Osteoblast (primary cell): ENCODE measurements at regions not wholly inside any gene's neighbourhood (a gene's known extent, or its start where the extent isn't known, plus 50 kb on each side); places are given as distances from the start of the nearest gene placed in this dataset.

Source experiments
- DNase-seq: peaks from one replicate; pipeline ENCODE4 v3.0.0; 2011; ENCODE audit warnings: low spot score, mixed read lengths; ENCODE audit not compliant: insufficient read length; ENCODE audit errors: missing footprints
- H2AFZ ChIP-seq: 2 replicates; pipeline ENCODE4 v1.6.0; 2011; ENCODE audit warnings: mild to moderate bottlenecking, low read length
- H3K27ac ChIP-seq: 2 replicates; pipeline ENCODE4 v1.5.1; 2011; ENCODE audit warnings: mild to moderate bottlenecking, low read depth, low read length, moderate library complexity
- H3K27me3 ChIP-seq: 2 replicates; pipeline ENCODE4 v1.6.0; 2012; ENCODE audit warnings: mild to moderate bottlenecking, control low read depth, inconsistent platforms, low read length, moderate library complexity; ENCODE audit not compliant: insufficient read depth
- H3K36me3 ChIP-seq: 2 replicates; pipeline ENCODE4 v1.5.1; 2011; ENCODE audit warnings: mild to moderate bottlenecking, low read length, control low read depth, moderate library complexity; ENCODE audit not compliant: insufficient read depth
- H3K4me1 ChIP-seq: 2 replicates; pipeline ENCODE4 v1.5.1; 2011; ENCODE audit warnings: mild to moderate bottlenecking, low read length, control low read depth, moderate library complexity; ENCODE audit not compliant: insufficient read depth
- H3K4me2 ChIP-seq: 2 replicates; pipeline ENCODE4 v1.6.0; 2011; ENCODE audit warnings: mild to moderate bottlenecking, low read length; ENCODE audit not compliant: insufficient read depth
- H3K4me3 ChIP-seq: fragments of 200-600 bp; sonication (generic); 3 replicates; pipeline ENCODE4 v1.5.1; 2012; ENCODE audit warnings: mild to moderate bottlenecking, low read length, inconsistent platforms; ENCODE audit not compliant: insufficient read depth
- H3K79me2 ChIP-seq: 2 replicates; pipeline ENCODE4 v1.6.0; 2012; ENCODE audit warnings: mild to moderate bottlenecking, low read length, control low read depth, inconsistent platforms; ENCODE audit not compliant: insufficient read depth
- H3K9me3 ChIP-seq: 2 replicates; pipeline ENCODE4 v1.5.1; 2011; ENCODE audit warnings: low read depth, low read length, control low read depth
- H4K20me1 ChIP-seq: 2 replicates; pipeline ENCODE4 v1.6.0; 2012; ENCODE audit warnings: mild to moderate bottlenecking, low read length, control low read depth; ENCODE audit not compliant: insufficient read depth
- TF ChIP-seq, protein P1 (sequence below): IDR thresholded peaks from 2 replicates; pipeline ENCODE4 v1.5.1; 2011; ENCODE audit warnings: mild to moderate bottlenecking, low read depth, low read length, moderate library complexity; ENCODE audit errors: extremely low read depth

DNA sequence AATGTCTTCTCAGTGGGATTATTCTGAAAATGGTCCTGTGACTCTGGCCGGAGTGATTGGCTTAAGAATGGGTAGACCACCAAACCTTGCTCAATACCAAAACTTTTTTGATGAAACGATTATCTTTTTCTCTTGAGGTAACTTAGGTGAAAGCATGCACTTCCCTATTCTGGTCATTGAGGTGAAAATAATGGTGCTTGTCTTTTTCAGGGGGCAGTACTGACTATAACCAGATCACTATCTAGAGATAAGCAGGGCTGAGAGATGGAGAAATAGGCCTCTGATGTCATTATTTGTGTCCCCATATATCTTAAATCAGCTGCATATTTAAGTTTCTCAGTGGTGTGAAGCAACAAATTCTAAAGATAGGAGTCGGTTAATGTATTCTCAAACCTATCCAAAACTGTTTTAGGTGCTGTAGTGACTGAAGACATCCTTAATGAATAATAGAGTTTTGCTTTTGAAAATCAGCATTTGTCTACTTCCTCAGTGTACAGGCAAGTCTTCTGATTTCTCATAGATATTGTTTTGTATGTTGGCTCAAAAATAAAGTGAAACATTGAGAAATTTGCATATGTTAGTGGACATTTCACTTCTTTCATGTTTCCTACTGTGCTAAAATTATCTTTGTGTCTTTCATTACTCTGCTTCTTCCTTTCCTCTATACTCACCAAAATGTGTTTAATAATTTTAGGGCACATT, 735.3 kb upstream of the ADGRL4 start:
- Histone ChIP-seq H3K9me3 (no peaks in the 10 kb centered on the region), H3K4me3 (no peak overlapping the region), H3K4me1 (no peaks in the 10 kb centered on the region), H2AFZ (no peak overlapping the region), H3K79me2 (no peaks in the 10 kb centered on the region), H3K36me3 (no peaks in the 10 kb centered on the region), H3K4me2 (no peak overlapping the region), H3K27ac (no peak overlapping the region), H3K27me3 (no peaks in the 10 kb centered on the region), H4K20me1 (no peaks in the 10 kb centered on the region)
- TF ChIP-seq, protein P1, sequence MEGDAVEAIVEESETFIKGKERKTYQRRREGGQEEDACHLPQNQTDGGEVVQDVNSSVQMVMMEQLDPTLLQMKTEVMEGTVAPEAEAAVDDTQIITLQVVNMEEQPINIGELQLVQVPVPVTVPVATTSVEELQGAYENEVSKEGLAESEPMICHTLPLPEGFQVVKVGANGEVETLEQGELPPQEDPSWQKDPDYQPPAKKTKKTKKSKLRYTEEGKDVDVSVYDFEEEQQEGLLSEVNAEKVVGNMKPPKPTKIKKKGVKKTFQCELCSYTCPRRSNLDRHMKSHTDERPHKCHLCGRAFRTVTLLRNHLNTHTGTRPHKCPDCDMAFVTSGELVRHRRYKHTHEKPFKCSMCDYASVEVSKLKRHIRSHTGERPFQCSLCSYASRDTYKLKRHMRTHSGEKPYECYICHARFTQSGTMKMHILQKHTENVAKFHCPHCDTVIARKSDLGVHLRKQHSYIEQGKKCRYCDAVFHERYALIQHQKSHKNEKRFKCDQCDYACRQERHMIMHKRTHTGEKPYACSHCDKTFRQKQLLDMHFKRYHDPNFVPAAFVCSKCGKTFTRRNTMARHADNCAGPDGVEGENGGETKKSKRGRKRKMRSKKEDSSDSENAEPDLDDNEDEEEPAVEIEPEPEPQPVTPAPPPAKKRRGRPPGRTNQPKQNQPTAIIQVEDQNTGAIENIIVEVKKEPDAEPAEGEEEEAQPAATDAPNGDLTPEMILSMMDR = no peak
- no peak for DNase-seq

- Histone ChIP-seq H3K27ac (no peak overlapping the region), H3K27me3 (no peaks in the 10 kb centered on the region), H4K20me1 (no peaks in the 10 kb centered on the region), H3K4me1 (no peaks in the 10 kb centered on the region), H3K79me2 (no peaks in the 10 kb centered on the region), H3K9me3 (no peaks in the 10 kb centered on the region), H3K4me3 (no peak overlapping the region), H3K36me3 (no peaks in the 10 kb centered on the region), H3K4me2 (no peak overlapping the region), H2AFZ (no peak overlapping the region)
- DNase-seq = no peak
- TF ChIP-seq, protein P1 = no peak
Observed at GRCh38 chr1:79738101-79738500, 731.6 kb upstream of the ADGRL4 start.

- H3K4me2 ChIP-seq = no peak overlapping the region
- no peaks in the 10 kb centered on the region for H3K9me3 ChIP-seq
- TF ChIP-seq, protein P1 = no peak
- no peaks in the 10 kb centered on the region for H3K36me3 ChIP-seq
- no peaks in the 10 kb centered on the region for H4K20me1 ChIP-seq
- no peaks in the 10 kb centered on the region for H3K79me2 ChIP-seq
- H3K27me3 ChIP-seq = no peaks in the 10 kb centered on the region
- no peak overlapping the region for H3K4me3 ChIP-seq
- H3K27ac ChIP-seq = no peak overlapping the region
- no peaks in the 10 kb centered on the region for H3K4me1 ChIP-seq
- H2AFZ ChIP-seq = no peak overlapping the region
- DNase-seq = no peak
Observed at GRCh38 chr1:79737193-79737592, 730.7 kb upstream of the ADGRL4 start.

DNA sequence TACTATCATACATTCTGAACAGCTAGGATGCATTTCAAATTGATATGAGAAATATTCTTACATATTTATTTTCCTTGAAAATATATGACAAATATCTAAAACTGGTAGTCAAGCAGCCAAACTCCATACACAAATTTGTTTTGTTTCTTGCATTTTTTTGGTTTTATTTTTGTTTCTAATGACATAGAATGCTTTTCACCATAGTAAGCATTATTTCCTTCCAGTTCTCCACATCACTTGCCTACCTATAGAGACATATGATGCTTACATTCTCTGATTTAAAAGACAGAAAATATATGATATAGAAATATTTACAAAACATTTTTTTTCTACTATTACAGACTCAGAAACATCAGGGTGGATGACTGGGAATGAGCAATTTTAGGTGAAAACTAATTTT, 726.4 kb upstream of the ADGRL4 start:
- Histone ChIP-seq H3K79me2 (no peaks in the 10 kb centered on the region), H3K27ac (no peak overlapping the region), H3K36me3 (no peaks in the 10 kb centered on the region), H3K4me2 (no peak overlapping the region), H2AFZ (no peak overlapping the region), H4K20me1 (no peaks in the 10 kb centered on the region), H3K9me3 (no peaks in the 10 kb centered on the region), H3K4me1 (no peaks in the 10 kb centered on the region), H3K4me3 (no peak overlapping the region), H3K27me3 (no peaks in the 10 kb centered on the region)
- no peak for DNase-seq
- TF ChIP-seq, protein P1 = no peak
